ENCODE measurements at regions not wholly inside any gene's neighbourhood (a gene's known extent, or its start where the extent isn't known, plus 50 kb on each side); places are given as distances from the start of the nearest gene placed in this dataset.
"Not testable (repeated sequence)": the region's sequence is repeated elsewhere in the genome, so short reads cannot be mapped to it uniquely, and the experiment has no call there.

DNA sequence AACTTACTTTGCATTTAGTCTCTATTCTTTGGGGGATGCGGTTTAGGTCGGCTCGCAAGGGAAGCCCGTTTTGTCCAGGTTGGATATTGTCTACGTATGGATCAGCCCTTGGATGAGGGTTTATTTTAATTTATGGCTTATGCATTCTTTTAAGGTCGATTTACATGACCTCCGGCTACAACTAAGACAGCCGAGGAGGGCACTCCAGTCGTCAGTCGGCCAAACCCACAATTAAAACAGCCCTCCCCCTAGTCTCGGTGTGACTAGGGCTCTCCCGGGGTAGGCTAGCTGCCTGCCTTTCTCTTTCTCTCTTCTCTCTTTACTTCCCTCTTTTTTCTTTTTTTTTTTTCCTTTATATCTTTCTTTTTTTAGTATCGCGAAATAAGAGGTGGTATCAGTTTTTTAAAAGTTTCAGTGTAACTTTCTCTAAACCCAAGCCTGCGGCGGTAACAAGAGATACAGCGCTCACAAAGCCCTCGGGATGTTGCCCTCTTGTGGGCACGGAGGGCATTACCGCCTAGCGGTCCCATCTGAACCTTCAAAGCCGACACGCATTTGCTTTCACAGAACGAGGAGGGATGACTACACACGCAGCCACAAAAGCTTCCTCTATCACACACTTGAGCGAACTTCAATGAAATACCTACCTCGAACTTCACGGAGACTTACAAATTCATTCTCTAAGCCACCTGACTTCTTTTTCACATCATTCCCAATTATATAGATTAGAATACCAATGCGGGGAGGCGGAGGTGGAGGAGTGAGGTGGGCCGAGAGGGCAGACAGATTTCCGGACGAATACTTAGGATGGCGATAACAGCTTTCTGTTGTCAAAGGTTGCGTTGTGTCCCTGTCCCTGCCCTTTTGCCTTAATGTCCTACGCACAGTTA, 132.3 kb upstream of the C11orf58 start:
- peak; percentile 93 for DNase-seq (ENCODE audit: low spot score)

DNA sequence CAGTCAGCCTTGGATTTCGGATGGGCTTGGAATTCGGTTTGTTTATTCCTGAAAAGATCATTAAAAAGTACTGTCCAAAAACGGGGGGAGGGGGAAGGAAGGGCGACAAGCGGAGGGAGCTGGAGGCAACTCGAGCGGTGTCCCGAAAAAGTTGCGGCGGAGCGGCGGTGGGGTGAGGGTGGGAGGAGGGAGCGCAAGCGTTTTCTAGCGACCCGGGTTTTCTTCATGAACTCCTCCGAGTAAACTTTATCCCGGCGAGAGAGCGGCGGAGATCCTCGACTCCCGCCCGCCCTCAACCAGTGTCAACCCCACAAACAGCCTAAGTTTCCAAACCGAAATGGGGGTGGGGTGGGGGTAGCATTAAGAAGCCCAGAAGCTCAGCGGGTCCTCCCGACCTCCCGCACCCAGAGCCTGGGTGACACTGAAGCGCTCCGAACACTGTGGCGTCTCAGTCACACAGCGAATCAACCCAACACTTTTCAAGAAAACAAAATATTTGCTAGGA, 133.0 kb upstream of the C11orf58 start:
- no peak for DNase-seq (ENCODE audit: low spot score)

DNA sequence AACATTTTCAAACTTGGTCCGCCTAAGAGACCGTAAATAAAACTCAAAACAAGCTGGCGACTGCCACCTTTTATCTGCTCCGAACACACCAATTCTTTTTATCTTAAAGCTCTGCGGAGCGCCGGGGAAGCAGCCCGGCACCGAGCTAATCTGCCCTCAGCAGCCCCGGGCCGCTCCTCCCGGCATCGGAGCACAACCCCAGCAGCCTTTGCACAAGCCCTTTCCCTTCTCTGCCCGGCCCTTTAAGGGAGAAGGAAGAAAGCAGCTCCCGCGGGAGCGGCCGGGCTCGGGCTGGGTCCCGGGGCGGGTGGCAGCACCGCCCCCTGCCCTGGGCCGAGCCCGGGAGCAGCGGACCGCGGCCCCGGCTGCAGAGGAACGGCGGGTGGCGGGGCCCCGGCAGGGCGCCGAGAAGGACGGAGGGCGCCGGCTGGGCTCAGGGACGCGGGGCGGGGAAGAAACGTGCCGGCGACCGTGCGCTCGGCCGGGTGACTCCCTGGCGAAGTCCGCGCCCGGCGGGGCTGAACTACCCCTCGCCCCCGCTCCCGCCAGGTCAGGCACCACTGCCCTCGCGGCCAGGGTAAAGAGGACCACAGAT, 133.6 kb upstream of the C11orf58 start:
- peak; percentile 61 for DNase-seq (ENCODE audit: low spot score)

DNA sequence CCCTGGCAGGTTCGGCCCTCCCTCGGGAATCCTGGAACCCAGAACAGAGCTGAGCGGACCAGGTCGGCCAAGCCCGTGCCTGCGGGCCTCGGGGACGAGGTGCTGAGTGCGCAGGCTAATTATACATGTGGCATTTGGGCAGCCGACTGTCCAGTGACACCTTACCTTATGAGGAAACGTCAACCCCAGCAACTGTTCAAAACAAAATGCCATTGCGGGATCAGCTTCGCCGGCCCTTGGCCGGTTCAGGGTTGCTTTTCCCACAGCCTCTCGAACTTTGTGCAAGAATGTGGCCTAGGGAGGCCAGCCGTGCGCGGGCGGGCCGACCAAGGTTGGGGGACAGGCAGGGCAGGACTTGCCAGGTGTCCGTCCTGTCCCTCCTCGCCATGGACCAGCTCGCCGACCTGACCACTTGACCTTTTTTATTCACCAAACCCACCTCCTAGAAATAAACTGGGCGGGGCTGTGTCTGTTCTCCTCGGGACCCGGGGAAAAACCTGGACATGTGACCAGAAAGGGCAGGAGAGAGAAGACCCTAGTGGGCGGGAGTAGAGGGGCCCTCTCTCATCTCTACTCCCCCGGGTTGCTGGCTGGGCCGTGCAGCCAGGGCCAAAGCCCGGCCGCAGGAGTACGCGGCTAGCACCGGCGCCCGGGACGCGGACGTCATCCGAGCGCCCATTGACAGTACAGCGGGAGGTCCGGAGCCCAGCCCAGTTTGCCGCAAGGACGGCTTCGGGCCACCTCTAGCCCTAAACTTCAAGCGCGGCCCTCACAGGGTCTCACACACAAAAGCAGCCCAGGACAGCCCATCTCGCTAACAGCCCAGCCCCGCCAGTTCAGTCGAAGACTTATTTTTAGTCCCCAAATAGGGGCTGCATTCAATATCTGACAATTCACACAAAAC, 134.3 kb upstream of the C11orf58 start:
- peak; percentile 32 for DNase-seq (ENCODE audit: low spot score)

DNA sequence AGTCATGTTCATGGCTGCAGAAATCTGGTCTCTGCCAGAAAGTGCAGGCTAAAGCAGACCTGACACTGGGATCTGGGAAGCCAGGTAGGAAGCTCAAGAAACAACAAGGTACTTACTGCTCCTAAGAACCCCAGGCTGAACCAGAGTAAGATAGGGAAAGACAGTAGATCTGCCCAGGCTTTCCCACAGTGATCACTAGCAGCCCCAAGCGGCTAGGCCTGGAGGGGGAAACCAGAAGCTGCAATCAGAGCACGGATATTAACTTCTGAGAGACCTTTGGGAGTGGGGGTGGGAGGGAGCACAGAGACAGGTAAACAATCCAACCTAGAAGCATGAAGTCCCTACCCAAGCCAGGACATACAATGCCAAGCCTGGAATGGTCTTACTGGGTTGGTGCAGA, 135.2 kb upstream of the C11orf58 start:
- DNase-seq (ENCODE audit: low spot score): peak; percentile 24

DNA sequence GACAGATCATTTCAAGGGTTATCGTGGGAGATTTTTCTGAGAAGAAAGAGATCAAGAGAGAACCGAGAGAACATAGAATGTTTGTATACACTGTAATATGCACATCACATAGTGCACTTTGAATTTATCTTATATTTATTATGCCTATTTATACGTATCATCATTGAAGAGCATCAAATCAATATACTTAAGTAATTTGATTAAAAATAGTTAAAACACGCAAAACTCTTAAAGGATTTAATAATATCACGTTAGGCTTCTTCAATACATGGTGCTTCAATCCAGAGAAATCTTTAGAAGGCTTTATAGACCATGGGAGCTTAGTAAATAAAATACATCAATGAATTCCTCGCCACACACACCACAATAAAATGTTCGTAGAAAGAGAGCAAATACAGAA, 139.5 kb upstream of the C11orf58 start:
- DNase-seq (ENCODE audit: low spot score): no peak

DNA sequence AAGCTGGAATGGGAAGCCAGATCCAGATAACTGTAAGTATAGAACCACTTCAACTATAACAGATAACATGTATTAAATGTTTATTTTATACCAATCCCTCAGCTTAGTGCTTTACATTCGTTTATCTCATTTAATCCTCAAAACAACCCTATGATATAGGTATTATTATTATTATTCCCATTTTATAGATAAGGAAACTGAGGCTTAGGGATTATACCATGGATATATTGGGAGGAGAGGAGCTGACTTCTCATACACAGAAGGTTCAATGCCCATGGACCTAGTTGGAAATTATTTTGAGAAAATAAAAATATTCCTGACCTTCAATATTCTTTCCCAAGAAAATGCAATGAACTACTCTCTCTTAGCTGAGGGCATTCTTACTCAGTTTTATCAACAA, 140.4 kb upstream of the C11orf58 start:
- no peak for DNase-seq (ENCODE audit: low spot score)

DNA sequence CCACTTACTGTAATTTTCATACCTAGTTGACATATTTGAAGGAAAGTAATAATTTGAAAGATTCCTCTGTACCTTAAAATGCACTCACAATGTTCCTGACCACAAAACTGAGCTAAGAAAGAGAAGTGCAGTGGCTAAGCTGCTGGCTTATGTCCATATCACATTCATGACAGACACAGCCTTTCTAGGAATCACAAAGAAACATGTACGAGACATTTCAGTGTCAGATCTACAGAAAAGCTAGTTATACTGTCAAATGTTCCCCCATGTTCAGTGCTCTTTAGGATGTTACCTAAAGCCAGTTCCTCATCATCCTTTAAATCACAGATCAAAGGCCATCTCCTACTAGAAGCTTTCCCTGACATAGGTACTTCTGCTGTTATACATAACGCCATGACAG, 142.2 kb upstream of the C11orf58 start:
- no peak for DNase-seq (ENCODE audit: low spot score)

DNA sequence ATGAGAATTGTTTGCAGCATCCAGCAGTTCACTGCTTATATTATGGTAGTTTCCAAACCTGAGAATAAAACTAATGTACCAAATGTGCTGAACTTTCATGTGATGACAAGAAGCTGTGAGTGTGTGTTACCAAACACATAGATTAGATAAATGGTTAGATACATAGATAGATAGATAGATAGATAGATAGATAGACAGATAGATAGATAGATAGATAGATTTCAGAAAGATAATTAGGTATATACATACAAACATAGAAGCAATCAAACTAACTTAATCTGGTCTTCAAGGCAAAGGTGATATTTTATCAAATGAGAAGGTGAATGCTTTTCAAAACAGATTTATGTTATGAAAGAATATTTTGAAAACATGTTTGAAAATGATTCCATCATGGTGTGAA, 147.3 kb upstream of the C11orf58 start:
- no peak for DNase-seq (ENCODE audit: low spot score)

DNA sequence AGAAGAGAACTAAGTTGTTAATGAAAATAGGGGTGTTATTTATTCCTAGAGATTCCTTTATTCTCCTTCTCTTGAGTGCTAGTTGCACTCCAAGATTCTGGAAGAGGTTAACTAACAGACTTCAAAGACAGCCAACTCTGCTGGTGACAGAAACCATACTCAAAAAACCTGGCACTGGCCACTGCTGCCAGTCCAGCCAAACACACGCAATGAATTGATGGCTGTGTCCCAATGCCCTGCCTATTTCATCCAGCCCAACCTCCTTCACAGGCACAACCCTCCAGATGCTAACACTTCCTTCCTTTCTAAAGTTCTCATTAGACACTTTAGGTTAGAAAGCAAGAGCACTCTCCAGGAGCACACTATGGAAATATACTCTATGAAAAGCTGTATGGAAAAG, 150.8 kb upstream of the C11orf58 start:
- no peak for DNase-seq (ENCODE audit: low spot score)

DNA sequence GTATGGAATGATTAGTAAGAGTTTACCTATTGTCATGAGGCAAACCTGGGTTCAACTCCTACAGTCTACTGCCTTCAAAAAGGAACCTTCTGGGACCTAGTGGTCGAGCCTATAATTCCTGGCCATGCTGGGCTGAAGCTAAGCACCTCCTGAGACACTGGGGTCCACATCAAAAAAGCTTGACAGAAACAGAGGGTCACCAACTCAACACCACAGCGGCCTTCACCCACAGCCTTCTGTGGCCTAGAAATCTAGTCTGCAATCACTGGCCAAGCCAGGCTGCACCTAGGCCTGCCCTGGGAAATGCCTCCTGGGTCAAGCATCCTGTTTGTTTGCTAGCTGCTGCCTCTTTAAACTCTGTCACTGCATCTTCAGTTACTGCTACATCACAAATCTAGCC, 153.9 kb upstream of the C11orf58 start:
- no peak for DNase-seq (ENCODE audit: low spot score)

DNA sequence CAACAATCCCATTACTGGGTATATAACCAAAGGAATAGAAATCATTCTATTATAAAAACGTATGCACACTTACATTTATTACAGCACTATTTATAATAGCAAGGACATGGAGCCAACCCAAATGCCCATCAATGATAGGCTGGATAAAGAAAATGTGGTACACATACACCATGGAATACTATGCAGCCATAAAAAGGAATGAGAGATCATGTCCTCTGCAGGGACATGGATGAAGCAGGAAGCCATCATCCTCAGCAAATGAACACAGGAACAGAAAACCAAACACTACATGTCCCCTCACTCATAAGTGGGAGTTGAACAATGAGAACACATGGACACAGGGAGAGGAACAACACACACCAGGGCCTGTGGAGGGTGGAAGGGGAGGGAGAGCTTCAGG, 157.4 kb upstream of the C11orf58 start:
- DNase-seq (ENCODE audit: low spot score): not testable (repeated sequence)

DNA sequence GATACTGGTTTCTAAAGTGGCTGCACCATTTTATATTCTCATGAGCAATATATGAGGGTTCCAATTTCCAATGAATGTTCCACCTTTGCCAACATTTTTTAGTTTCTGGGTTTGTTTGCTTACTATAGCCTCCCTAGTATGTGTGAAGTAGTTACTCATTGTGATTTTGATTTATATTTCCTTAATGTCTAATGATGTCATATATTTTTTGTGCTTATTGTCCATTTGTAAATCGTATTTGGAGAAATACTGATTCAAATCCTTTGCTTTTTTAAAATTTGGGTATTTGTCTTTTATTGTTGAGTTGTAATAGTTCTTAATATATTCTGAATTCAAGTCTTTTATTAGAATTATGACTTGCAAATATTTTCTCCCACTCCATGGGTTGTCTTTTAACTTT, 161.0 kb upstream of the C11orf58 start:
- no peak for DNase-seq (ENCODE audit: low spot score)

DNA sequence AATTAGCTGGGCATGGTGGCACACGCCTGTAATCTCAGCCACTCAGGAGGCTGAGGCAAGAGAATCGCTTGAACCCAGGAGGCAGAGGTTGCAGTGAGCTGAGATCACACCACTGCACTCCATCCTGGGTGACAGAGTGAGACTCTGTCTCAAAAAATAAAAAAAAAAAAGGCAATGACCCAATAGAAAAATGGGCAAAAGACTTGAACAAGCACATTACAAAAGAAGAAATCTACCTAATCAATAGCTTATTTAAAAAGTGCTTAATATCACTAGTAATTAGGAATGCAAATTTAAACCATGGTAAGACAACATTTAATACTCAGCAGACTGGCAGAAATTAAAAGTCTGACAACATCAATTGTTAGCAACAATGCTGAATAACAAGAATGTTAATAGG, 163.6 kb upstream of the C11orf58 start:
- DNase-seq (ENCODE audit: low spot score): not testable (repeated sequence)

DNA sequence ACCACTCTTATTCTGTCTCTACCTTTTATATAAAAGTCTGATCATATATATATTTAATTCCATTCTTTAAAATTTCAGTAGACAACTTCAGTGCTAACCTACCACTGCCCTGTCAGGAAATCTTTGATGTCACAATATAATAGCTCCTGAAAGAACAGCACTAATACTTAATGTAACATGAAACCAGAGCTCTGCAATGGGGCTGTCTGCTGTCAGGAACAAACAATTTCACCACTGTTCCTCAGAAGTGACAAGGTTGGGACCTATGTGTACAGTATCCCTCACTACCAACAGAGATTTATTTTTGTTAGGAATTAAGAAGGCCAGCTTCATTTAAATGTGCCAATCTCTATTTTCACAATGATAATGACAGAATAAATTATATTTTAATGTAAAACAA, 165.5 kb upstream of the C11orf58 start:
- DNase-seq (ENCODE audit: low spot score): no peak

DNA sequence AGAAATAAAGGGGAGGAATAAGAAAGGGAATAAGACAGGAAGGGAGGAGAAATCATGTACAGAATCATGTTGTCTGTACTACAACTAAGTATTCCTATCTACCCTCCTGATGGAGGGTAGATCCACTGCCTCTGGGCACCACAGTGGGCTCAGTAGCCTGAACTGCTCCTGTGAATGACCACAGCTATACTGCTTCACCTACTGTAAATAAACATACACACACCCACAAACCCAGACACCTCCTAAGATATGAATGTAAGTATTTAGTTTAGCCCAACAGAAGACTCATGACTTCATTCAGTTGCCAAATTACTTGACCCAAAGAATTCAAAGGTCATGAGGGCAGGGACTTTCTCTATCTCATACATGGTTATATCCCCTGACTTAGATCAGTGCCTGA, 177.3 kb upstream of the C11orf58 start:
- no peak for DNase-seq (ENCODE audit: low spot score)

DNA sequence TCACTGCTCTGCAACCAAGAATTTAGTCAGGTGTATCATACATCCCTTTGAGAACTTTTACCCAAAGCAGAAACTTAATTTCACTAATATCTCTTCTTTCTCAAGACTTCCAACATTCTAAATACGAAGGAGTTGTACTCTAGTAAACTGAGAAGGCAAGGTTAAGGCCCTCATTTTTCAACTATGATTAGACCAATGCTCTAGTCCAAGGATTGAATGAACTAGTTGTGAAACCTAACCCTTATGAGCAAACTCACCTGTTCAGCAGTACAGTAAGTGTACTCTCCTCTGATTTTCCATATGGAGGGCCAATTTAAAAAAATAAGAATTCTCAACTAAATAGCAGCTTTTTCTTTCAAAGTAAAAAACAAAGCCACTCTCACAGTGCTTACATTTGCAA, 180.0 kb upstream of the C11orf58 start:
- no peak for DNase-seq (ENCODE audit: low spot score)

DNA sequence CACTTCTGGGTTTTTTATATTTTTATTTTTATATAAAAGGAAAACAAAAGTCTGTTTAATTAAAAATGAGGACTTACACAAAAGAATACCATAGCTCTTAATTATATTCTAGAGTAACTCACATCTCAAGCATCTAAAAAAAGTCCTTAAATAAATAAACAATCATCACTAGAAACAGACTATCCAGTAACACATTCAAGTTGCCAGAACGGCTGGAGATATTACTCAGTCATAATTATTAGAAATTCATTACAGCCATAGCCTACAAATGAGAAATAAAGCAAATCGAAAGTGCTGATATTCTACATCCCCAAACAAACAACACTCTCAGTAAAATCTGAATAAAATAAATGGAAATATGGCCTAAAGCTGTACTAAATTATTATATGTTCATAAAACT, 182.5 kb upstream of the C11orf58 start:
- no peak for DNase-seq (ENCODE audit: low spot score)

DNA sequence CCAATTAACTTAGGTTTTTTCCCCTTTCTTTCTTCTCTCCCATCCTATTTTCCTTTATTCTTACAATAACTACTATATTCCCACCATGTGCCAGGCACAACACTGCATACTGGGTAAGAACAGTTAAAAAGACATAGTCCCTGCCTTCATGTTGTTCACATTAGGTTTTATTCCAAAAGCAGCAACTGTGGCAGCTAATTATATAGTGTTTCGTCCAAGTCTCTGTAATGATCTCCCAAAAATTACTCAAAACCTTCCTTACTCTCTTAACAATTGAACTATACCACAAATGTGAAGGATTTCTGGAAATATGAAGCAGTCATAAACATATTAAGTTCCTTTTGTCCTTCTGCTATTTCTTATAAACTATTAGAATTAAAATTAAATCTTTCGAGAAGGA, 184.1 kb upstream of the C11orf58 start:
- no peak for DNase-seq (ENCODE audit: low spot score)

DNA sequence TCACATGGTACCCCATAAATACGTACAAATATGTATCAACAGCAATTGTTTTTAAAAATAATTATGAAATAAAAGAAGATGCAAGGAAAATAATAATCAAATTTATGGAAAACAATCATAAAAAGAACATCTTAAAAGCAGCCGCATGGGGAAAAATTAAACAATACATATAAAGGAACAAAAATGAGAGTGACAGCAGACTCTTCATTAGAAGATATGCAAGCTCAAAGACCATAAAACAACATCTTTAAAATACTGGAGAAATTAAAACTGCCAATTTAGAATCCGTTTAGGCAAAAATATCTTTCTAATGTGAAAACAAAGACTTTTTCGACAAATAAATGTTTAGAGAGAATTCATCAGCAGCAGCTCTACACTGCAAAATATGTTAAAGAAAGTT, 190.6 kb upstream of the C11orf58 start:
- DNase-seq (ENCODE audit: low spot score): no peak

DNA sequence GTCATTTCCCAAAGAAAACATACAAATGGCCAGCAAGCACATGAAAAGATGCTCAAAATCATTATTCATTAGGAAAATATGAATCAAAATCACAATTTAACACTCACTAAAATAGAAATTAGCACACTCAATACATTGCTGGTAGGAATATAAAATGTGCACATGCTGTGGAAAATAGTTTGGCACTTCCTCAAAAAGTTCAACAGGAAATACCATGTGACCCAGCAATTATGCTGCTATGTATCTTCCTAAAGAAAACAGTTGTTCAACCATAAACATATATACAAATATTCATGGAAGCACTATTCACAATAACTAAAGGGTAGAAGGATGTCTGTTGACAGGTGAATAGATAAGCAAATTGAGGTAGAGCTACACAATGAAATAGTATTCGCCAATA, 187.3 kb upstream of the SOX6 start:
- DNase-seq (ENCODE audit: low spot score): no peak

DNA sequence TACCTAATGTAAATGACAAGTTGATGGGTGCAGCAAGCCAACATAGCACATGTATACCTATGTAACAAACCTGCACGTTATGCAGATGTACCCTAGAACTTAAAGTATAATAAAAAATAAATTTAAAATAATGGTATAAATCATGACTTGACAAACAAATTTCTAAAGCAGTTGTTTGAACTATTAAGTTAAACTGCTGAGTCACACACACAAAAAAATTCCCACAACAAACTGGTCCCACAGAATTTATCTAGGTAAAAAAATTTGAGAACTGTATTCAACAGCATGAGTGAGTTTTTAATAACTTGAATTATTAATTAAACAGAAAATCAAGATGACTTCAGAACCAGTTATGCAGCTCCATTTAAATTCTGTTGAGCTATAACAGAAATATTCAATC, 186.0 kb upstream of the SOX6 start:
- DNase-seq (ENCODE audit: low spot score): no peak

DNA sequence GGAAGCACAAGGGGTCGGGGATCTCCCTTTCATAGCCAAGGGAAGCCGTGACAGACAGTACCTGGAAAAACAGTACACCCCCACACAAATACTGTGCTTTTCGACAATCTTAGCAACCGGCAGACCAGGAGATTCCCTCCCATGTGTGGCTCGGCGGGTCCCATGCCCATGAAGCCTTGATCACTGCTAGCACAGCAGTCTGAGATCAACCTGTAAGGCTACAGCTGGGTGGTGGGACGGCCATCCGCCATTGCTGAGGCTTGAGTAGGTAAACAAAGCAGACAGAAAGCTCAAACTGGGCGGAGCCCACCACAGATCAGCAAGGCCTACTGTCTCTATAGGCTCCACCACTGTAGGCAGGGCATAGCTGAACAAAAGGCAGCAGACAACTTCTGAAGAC, 180.2 kb upstream of the SOX6 start:
- no peak for DNase-seq (ENCODE audit: low spot score)
